GM21526 (cell line): ENCODE measurements at regions not wholly inside any gene's neighbourhood (a gene's known extent, or its start where the extent isn't known, plus 50 kb on each side); places are given as distances from the start of the nearest gene placed in this dataset.
"Not testable (repeated sequence)": the region's sequence is repeated elsewhere in the genome, so short reads cannot be mapped to it uniquely, and the experiment has no call there.

Experiments
- ATAC-seq: cut with Tn5 transposase; IDR thresholded peaks from one replicate; pipeline ENCODE4 v1.9.1; 2021; ENCODE audit warnings: moderate library complexity; ENCODE audit not compliant: unreplicated experiment, low FRiP score

- not testable (repeated sequence) for ATAC-seq
These were observed 63.3 kb upstream of the CEP78 start for GRCh38 chr9:78172610-78173009.

- ATAC-seq: no peak
These were observed 64.2 kb upstream of the CEP78 start for GRCh38 chr9:78171651-78172050.

GRCh38 chr9:78169125-78169524 lies 66.8 kb upstream of the CEP78 start:
- ATAC-seq: no peak

DNA sequence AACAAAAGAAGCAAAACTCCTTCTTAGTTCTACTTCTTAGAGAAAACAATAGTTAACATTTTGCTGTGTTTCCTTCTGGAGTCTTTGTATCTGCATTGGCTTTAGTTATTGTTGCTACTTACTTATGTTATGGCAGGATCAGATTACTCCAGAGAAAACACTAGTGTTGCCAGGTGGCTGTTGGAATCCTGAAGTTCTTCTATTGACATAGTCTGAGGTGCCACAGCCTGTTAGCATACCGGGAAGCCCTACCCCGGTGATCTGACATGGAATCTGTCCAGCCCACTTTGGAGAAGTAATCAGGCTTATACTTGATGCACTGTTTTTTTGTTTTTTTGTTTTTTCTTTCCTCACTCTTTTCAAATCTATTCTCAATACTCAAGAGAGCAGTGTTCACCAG lies 68.5 kb upstream of the CEP78 start:
- ATAC-seq: no peak

DNA sequence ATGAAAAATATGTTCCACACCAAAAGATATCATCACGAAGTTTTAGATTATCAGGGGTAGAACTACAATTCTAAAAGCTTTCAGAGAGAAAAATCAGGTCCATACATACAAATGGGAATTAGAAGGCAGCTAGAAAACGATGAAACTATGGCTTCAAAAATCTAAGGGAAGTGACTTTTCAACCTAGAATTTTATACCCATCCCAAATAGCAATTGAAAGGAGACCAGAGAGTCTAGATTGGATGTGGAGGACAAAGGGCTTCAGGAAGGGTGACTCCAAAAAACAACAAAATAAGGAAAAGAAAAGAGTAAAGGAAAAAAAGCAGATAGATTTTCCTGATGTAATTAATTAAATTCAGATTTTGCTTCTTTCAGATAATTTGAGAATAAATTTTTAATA lies 72.0 kb upstream of the CEP78 start:
- ATAC-seq: no peak

DNA sequence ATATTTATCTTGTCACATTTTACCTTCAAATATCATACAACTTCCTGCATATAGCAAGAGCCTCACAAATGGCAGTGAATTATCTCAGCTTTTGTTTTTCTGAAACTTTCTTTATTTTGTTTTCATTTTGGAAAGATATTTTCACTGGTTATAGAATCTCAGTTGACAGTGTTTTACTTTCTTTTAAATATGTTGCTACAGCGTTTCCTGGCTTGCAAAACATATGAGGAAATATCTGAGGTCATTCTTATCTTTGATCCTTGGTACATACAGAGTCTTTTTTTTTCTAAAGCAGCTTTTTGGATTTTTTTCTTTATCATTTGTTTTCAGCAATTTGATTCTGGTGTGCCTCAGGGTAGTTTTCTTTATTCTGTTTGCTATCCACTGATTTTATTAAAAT lies 77.6 kb upstream of the CEP78 start:
- no peak for ATAC-seq

- ATAC-seq: no peak
These were observed 84.9 kb upstream of the CEP78 start for GRCh38 chr9:78150983-78151356.

- ATAC-seq: no peak
These were observed 85.4 kb upstream of the CEP78 start for GRCh38 chr9:78150312-78150982.

- ATAC-seq: no peak
These were observed 86.1 kb upstream of the CEP78 start for GRCh38 chr9:78149702-78150291.

- ATAC-seq: no peak
These were observed 89.6 kb upstream of the CEP78 start for GRCh38 chr9:78146241-78146640.

DNA sequence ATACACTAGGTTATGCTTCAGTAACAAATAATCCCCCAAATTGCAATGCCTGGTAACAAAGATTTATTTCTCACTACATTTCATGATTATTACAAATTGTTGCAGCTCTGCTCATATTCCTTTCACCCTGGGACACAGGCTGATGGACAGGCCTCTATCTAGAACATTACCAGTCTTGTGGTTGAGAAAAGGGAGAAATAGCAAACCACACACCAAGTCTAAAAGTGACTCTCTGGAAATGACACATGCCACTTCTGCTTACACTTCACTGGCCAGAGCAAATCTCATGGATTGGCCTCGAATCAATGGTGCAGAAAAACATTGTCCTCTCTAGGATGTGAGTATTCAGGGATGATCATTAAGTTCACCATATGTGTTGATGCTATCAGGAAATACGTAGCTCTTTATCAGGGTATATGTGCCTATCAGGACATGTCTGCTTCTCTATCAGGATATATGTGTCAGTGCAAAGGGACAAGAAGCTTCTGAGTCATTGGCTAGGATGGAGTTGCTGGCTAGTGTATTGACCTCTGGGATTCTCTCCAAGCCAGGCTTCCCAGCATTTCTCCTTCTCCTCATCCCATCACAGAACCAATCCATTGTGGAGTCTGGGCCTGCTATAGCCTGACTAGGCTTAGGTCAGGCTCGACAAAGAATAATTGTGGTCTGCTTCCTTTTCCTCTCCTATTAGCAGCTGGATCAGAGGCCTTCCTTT lies 91.1 kb upstream of the CEP78 start:
- ATAC-seq: no peak

DNA sequence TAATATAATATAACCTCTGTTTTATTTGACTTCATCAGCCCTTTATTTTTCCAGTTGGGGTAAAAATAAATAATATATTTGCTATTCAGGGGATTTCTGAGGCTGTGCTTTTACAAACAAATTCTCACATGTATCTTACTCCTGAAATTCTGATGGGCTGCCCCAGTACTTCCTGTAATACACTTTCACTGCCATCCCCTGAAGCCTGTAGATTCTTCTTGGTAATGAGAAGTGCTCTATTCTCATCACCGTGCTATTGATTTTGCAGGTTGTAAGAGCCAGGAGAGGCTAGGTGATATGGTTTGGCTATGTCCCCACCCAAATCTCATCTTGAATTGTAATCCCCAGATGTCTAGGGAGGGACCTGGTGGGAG lies 91.9 kb upstream of the CEP78 start:
- ATAC-seq: no peak

- ATAC-seq: no peak
These were observed 92.4 kb upstream of the CEP78 start for GRCh38 chr9:78143281-78144007.

DNA sequence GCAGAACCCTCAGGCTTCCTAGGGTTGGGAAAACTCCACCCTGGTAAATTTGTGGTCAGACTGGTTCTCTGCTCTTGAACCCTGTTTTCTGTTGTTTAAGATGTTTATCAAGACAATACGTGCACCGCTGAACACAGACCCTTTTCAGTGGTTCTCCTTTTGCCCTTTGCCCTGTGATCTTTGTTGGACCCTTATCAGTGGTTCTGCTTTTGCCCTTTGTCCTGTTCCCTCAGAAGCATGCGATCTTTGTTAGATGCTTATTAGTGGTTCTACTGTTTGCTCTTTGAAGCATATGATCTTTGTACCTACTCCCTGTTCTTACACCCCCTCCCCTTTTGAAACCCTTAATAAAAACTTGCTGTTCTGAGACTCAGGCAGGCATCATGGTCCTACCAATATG lies 93.6 kb upstream of the CEP78 start:
- not testable (repeated sequence) for ATAC-seq

GRCh38 chr9:78133751-78134150 lies 102.1 kb upstream of the CEP78 start:
- no peak for ATAC-seq

DNA sequence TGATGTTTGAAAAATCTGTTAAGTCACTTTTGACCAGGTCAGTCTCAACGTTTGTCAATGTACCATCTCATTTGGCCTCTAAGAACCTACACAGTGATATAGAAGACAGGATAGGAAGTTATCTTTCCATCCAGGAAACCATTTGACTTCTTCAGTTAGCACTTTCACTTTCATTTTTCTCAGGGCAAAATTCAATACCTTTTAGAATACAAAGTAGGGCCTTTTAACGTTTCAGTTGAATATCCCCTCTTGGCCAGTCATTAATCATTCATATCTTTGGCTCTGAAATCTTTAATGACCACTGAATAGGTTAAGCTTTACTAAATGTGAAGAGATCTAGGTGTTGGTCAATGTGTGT lies 101.1 kb upstream of the GNAQ start:
- ATAC-seq: no peak

- ATAC-seq: no peak
These were observed 100.5 kb upstream of the GNAQ start for GRCh38 chr9:78131969-78132700.

- no peak for ATAC-seq
These were observed 99.2 kb upstream of the GNAQ start for GRCh38 chr9:78130853-78131252.

- ATAC-seq: no peak
These were observed 98.4 kb upstream of the GNAQ start for GRCh38 chr9:78130004-78130403.

GRCh38 chr9:78127279-78128225 lies 95.9 kb upstream of the GNAQ start:
- ATAC-seq: no peak
